Mesendoderm (in vitro differentiated cells): ENCODE measurements at regions not wholly inside any gene's neighbourhood (a gene's known extent, or its start where the extent isn't known, plus 50 kb on each side); places are given as distances from the start of the nearest gene placed in this dataset.
A peak's percentile ranks its signal among the peaks of the same experiment; 100 is the strongest.

ENCODE experiments used
- DNase-seq: peaks from one replicate; pipeline ENCODE4 v3.0.0; 2013
- H2AK5ac ChIP-seq: 2 replicates; pipeline ENCODE4 v1.6.1; 2013; ENCODE audit warnings: low read length, inconsistent platforms
- H2BK120ac ChIP-seq: 2 replicates; pipeline ENCODE4 v1.6.1; 2013; ENCODE audit warnings: low read depth, mild to moderate bottlenecking, low read length, moderate library complexity, mixed read lengths
- H2BK15ac ChIP-seq: replicated peaks from 2 replicates; pipeline ENCODE4 v1.6.1; 2013; ENCODE audit warnings: low read depth, mild to moderate bottlenecking, moderate library complexity
- H2BK5ac ChIP-seq: 2 replicates; pipeline ENCODE4 v1.6.1; 2013; ENCODE audit warnings: low read length, inconsistent platforms
- H3K18ac ChIP-seq: 2 replicates; pipeline ENCODE4 v1.6.1; 2013; ENCODE audit warnings: mild to moderate bottlenecking, low read length, mixed read lengths
- H3K23ac ChIP-seq: one replicate; pipeline ENCODE4 v1.6.1; 2013; ENCODE audit warnings: low read length
- H3K27ac ChIP-seq: 2 replicates; pipeline ENCODE4 v1.5.1; 2013; ENCODE audit warnings: low read depth, mild to moderate bottlenecking, inconsistent platforms, low read length, moderate library complexity
- H3K27me3 ChIP-seq: 2 replicates; pipeline ENCODE4 v1.6.1; 2013; ENCODE audit warnings: low read length, control low read depth, mild to moderate bottlenecking, inconsistent platforms; ENCODE audit not compliant: insufficient read depth, poor library complexity
- H3K36me3 ChIP-seq: 2 replicates; pipeline ENCODE4 v1.6.1; 2013; ENCODE audit warnings: low read length, inconsistent platforms; ENCODE audit not compliant: control insufficient read depth, insufficient read depth
- H3K4ac ChIP-seq: one replicate; pipeline ENCODE4 v1.6.1; 2013; ENCODE audit warnings: low read depth, mild to moderate bottlenecking, low read length, moderate library complexity
- H3K4me1 ChIP-seq: 2 replicates; pipeline ENCODE4 v1.6.1; 2013; ENCODE audit warnings: low read depth, low read length, inconsistent platforms; ENCODE audit not compliant: control insufficient read depth
- H3K4me2 ChIP-seq: 2 replicates; pipeline ENCODE4 v1.6.1; 2013; ENCODE audit warnings: low read length
- H3K4me3 ChIP-seq: 2 replicates; pipeline ENCODE4 v1.5.1; 2013; ENCODE audit warnings: mild to moderate bottlenecking, low read length
- H3K56ac ChIP-seq: one replicate; pipeline ENCODE4 v1.6.1; 2013; ENCODE audit warnings: low read length
- H3K79me1 ChIP-seq: 2 replicates; pipeline ENCODE4 v1.6.1; 2013; ENCODE audit warnings: low read length, inconsistent platforms
- H3K79me2 ChIP-seq: 2 replicates; pipeline ENCODE4 v1.6.1; 2013; ENCODE audit warnings: mild to moderate bottlenecking, low read length; ENCODE audit not compliant: control insufficient read depth, insufficient read depth
- H3K9ac ChIP-seq: 2 replicates; pipeline ENCODE4 v1.6.1; 2013; ENCODE audit warnings: low read length, inconsistent platforms
- H4K5ac ChIP-seq: one replicate; pipeline ENCODE4 v1.6.1; 2013; ENCODE audit warnings: low read length
- H4K8ac ChIP-seq: one replicate; pipeline ENCODE4 v1.6.1; 2013; ENCODE audit warnings: low read depth, mild to moderate bottlenecking, control low read depth, low read length, moderate library complexity
- WGBS: extraction: QIAGEN DNeasy Blood & Tissue Kit; methylation state at CpG from one replicate; pipeline ENCODE4 v1.1.7; 2013; ENCODE audit warnings: low lambda C conversion rate, missing lambda C conversion rate; ENCODE audit not compliant: insufficient coverage; ENCODE audit errors: extremely low coverage; 5-methylcytosine and 5-hydroxymethylcytosine counted together

DNA sequence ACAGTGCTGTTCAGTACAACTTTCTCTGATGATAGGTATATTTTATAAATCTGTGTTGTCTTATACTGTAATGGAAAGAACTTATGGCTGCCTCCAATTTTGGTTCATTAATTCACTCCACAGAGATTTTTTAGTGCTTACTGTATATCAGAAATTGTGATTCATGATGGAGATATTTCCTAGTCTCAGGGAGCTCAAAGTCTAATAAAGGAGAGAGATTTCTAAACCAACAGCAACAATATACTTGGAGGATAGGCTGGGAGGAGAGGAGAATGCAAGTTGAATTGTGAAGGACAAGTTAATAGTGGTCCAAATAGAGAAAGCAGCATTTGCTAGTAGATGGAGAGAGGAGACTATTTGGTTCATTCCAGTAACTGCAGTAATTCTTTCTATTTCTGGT is 63.5 kb downstream of the TANC2 start:
- Histone ChIP-seq H3K79me2 (no peaks in the 10 kb centered on the region), H2BK120ac (no peak overlapping the region), H3K18ac (no peak overlapping the region), H3K23ac (no peak overlapping the region), H3K4me1 (no peaks in the 10 kb centered on the region), H2BK15ac (no peak overlapping the region), H3K4ac (no peak overlapping the region), H3K79me1 (no peaks in the 10 kb centered on the region), H4K5ac (no peak overlapping the region), H3K4me2 (no peak overlapping the region), H4K8ac (no peak overlapping the region), H2AK5ac (no peak overlapping the region), H3K9ac (no peak overlapping the region), H3K27ac (no peak overlapping the region), H3K4me3 (no peak overlapping the region), H3K27me3 (no peaks in the 10 kb centered on the region), H3K36me3 (no peaks in the 10 kb centered on the region), H2BK5ac (no peak overlapping the region), H3K56ac (no peak overlapping the region)
- DNase-seq: no peak

DNA sequence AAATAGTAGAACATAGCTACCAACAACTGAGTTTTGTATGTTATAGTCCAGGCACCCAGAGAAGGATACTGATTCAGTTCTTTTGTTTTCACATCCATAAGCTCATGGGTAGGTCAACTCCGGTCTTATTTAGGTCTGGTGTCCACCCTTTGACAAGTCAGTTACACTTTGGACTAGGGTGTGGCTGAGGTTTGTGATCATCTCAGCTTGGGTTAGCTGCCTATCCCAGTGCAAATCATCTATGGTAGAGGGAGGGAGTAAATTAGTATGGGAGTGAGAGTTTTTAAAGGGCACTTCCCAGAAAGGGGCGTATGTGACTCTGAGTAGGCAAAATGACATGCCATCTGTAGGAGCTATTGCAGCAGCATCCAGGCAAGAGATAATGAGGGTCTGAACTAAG is 66.1 kb downstream of the TANC2 start:
- Histone ChIP-seq H2BK5ac (no peak overlapping the region), H3K79me1 (no peaks in the 10 kb centered on the region), H2AK5ac (no peak overlapping the region), H2BK120ac (no peak overlapping the region), H3K23ac (no peak overlapping the region), H3K9ac (no peak overlapping the region), H3K4me1 (no peaks in the 10 kb centered on the region), H3K18ac (no peak overlapping the region), H2BK15ac (no peak overlapping the region), H3K27ac (no peak overlapping the region), H3K27me3 (no peaks in the 10 kb centered on the region), H3K4ac (no peak overlapping the region), H4K5ac (no peak overlapping the region), H3K79me2 (no peaks in the 10 kb centered on the region), H3K4me3 (no peak overlapping the region), H3K4me2 (no peak overlapping the region), H3K36me3 (no peaks in the 10 kb centered on the region), H4K8ac (no peak overlapping the region), H3K56ac (no peak overlapping the region)
- no CpG with 5 or more reads among the region's 2 CpGs for WGBS
- DNase-seq: no peak

GRCh38 chr17:63033142-63033541 is 67.1 kb downstream of the TANC2 start:
- Histone ChIP-seq H3K56ac (no peak overlapping the region), H3K4ac (no peak overlapping the region), H3K4me1 (no peaks in the 10 kb centered on the region), H3K79me1 (no peaks in the 10 kb centered on the region), H4K8ac (no peak overlapping the region), H2BK120ac (no peak overlapping the region), H4K5ac (no peak overlapping the region), H3K4me2 (no peak overlapping the region), H3K9ac (no peak overlapping the region), H2AK5ac (no peak overlapping the region), H3K27ac (no peak overlapping the region), H2BK5ac (no peak overlapping the region), H3K18ac (no peak overlapping the region), H3K36me3 (no peaks in the 10 kb centered on the region), H3K27me3 (no peaks in the 10 kb centered on the region), H3K23ac (no peak overlapping the region), H3K4me3 (no peak overlapping the region), H2BK15ac (no peak overlapping the region), H3K79me2 (no peaks in the 10 kb centered on the region)
- no CpG with 5 or more reads among the region's 2 CpGs for WGBS
- DNase-seq: peak; percentile 72

DNA sequence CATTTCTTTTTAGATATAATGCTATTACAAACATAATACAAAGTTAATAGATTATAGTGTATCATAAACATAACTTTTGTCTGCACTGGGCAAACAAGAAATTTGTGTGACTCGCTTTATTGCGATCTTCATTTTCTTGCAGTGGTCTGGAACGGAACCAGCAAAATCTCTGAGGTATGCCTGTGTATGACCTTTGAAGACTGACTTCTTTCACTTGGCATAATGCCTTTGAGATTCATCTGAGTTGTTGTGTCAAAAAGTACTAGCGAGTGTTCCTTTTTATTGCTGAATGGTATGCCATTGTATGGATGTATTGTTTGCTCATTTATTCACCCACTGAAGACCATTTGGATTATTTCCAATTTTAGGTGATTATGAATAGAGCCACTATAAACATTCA is 69.2 kb downstream of the TANC2 start:
- Histone ChIP-seq H4K8ac (no peak overlapping the region), H4K5ac (no peak overlapping the region), H3K4me2 (no peak overlapping the region), H3K27ac (no peak overlapping the region), H3K79me2 (no peaks in the 10 kb centered on the region), H3K23ac (no peak overlapping the region), H3K4me3 (no peak overlapping the region), H2BK15ac (no peak overlapping the region), H3K9ac (no peak overlapping the region), H2AK5ac (no peak overlapping the region), H3K4ac (no peak overlapping the region), H2BK120ac (no peak overlapping the region), H3K27me3 (no peaks in the 10 kb centered on the region), H3K4me1 (no peaks in the 10 kb centered on the region), H3K18ac (no peak overlapping the region), H3K56ac (no peak overlapping the region), H3K79me1 (no peaks in the 10 kb centered on the region), H2BK5ac (no peak overlapping the region), H3K36me3 (no peaks in the 10 kb centered on the region)
- WGBS: no CpG with 5 or more reads among the region's 4 CpGs
- DNase-seq: no peak

GRCh38 chr17:63035695-63036094 is 69.7 kb downstream of the TANC2 start:
- Histone ChIP-seq H2BK5ac (no peak overlapping the region), H3K27ac (no peak overlapping the region), H3K4me3 (no peak overlapping the region), H3K18ac (no peak overlapping the region), H3K23ac (no peak overlapping the region), H3K56ac (no peak overlapping the region), H3K4me1 (no peaks in the 10 kb centered on the region), H3K4me2 (no peak overlapping the region), H4K8ac (no peak overlapping the region), H3K27me3 (no peaks in the 10 kb centered on the region), H3K36me3 (no peaks in the 10 kb centered on the region), H2AK5ac (no peak overlapping the region), H4K5ac (no peak overlapping the region), H3K9ac (no peak overlapping the region), H2BK120ac (no peak overlapping the region), H2BK15ac (no peak overlapping the region), H3K79me1 (no peaks in the 10 kb centered on the region), H3K4ac (no peak overlapping the region), H3K79me2 (no peaks in the 10 kb centered on the region)
- no peak for DNase-seq
- WGBS: no CpG with 5 or more reads among the region's 3 CpGs

GRCh38 chr17:63039342-63039741 is 73.3 kb downstream of the TANC2 start:
- H3K4me1 ChIP-seq: no peaks in the 10 kb centered on the region
- WGBS: no CpG with 5 or more reads among the region's 4 CpGs
- no peak overlapping the region for H2BK5ac ChIP-seq
- H2BK120ac ChIP-seq: no peak overlapping the region
- no peak overlapping the region for H3K4ac ChIP-seq
- no peak overlapping the region for H4K5ac ChIP-seq
- no peaks in the 10 kb centered on the region for H3K36me3 ChIP-seq
- H3K4me3 ChIP-seq: no peak overlapping the region
- H4K8ac ChIP-seq: no peak overlapping the region
- H3K79me1 ChIP-seq: no peaks in the 10 kb centered on the region
- H3K27me3 ChIP-seq: no peaks in the 10 kb centered on the region
- no peak overlapping the region for H2BK15ac ChIP-seq
- H3K9ac ChIP-seq: no peak overlapping the region
- no peak overlapping the region for H3K56ac ChIP-seq
- no peak for DNase-seq
- no peak overlapping the region for H3K27ac ChIP-seq
- H3K79me2 ChIP-seq: no peaks in the 10 kb centered on the region
- no peak overlapping the region for H3K4me2 ChIP-seq
- no peak overlapping the region for H2AK5ac ChIP-seq
- H3K18ac ChIP-seq: no peak overlapping the region
- no peak overlapping the region for H3K23ac ChIP-seq
